NCI-H2029 (cell line): ENCODE measurements at regions not wholly inside any gene's neighbourhood (a gene's known extent, or its start where the extent isn't known, plus 50 kb on each side); places are given as distances from the start of the nearest gene placed in this dataset.

ENCODE experiments used
- DNase-seq: peaks from one replicate; lab custom pipeline; 2025; lab: John Stamatoyannopoulos, UW

- no peak for DNase-seq
Observed at GRCh38 chr4:147312376-147313046, 168.4 kb upstream of the EDNRA start.

GRCh38 chr4:147313108-147313507, 167.8 kb upstream of the EDNRA start:
- DNase-seq: no peak

- no peak for DNase-seq
Observed at GRCh38 chr4:147318586-147318985, 162.3 kb upstream of the EDNRA start.

- no peak for DNase-seq
Observed at GRCh38 chr4:147325571-147325981, 155.3 kb upstream of the EDNRA start.

GRCh38 chr4:147326591-147326990, 154.3 kb upstream of the EDNRA start:
- DNase-seq: no peak

- DNase-seq: no peak
Observed at GRCh38 chr4:147327322-147327721, 153.6 kb upstream of the EDNRA start.

- DNase-seq: no peak
Observed at GRCh38 chr4:147328189-147328588, 152.7 kb upstream of the EDNRA start.

GRCh38 chr4:147328756-147329446, 152.0 kb upstream of the EDNRA start:
- no peak for DNase-seq

GRCh38 chr4:147332091-147332490, 148.8 kb upstream of the EDNRA start:
- no peak for DNase-seq

- no peak for DNase-seq
Observed at GRCh38 chr4:147334478-147334877, 146.4 kb upstream of the EDNRA start.

- DNase-seq: no peak
Observed at GRCh38 chr4:147335183-147335582, 145.7 kb upstream of the EDNRA start.

GRCh38 chr4:147336252-147336651, 144.6 kb upstream of the EDNRA start:
- DNase-seq: no peak

- no peak for DNase-seq
Observed at GRCh38 chr4:147339100-147339499, 141.8 kb upstream of the EDNRA start.

GRCh38 chr4:147340111-147340510, 140.8 kb upstream of the EDNRA start:
- no peak for DNase-seq

GRCh38 chr4:147340591-147341120, 140.2 kb upstream of the EDNRA start:
- no peak for DNase-seq

- DNase-seq: no peak
Observed at GRCh38 chr4:147343692-147344091, 137.2 kb upstream of the EDNRA start.

- no peak for DNase-seq
Observed at GRCh38 chr4:147345662-147346061, 135.2 kb upstream of the EDNRA start.

GRCh38 chr4:147347217-147347616, 133.7 kb upstream of the EDNRA start:
- DNase-seq: no peak

GRCh38 chr4:147349193-147349592, 131.7 kb upstream of the EDNRA start:
- DNase-seq: no peak

- no peak for DNase-seq
Observed at GRCh38 chr4:147351083-147351787, 129.7 kb upstream of the EDNRA start.

GRCh38 chr4:147354237-147354636, 126.7 kb upstream of the EDNRA start:
- DNase-seq: no peak

- DNase-seq: no peak
Observed at GRCh38 chr4:147355032-147355656, 125.8 kb upstream of the EDNRA start.
